Smooth muscle cell (in vitro differentiated cells): ENCODE measurements at regions not wholly inside any gene's neighbourhood (a gene's known extent, or its start where the extent isn't known, plus 50 kb on each side); places are given as distances from the start of the nearest gene placed in this dataset.

Experiments
- DNase-seq: peaks from one replicate; lab custom pipeline; 2025; ENCODE audit not compliant: unreplicated experiment; lab: John Stamatoyannopoulos, UW
- H2AFZ ChIP-seq: fragments of 200-600 bp; sonication (generic); 2 replicates; pipeline ENCODE4 v1.6.0; 2016; ENCODE audit warnings: antibody characterized with exemption, low read depth, mild to moderate bottlenecking
- H3F3A ChIP-seq: fragments of 200-600 bp; sonication (generic); 2 replicates; pipeline ENCODE4 v1.6.0; 2017; ENCODE audit warnings: antibody characterized with exemption, low read depth
- H3K27ac ChIP-seq: fragments of 200-600 bp; sonication (generic); 2 replicates; pipeline ENCODE4 v1.5.1; 2016; ENCODE audit warnings: low read depth, mild to moderate bottlenecking
- H3K27me3 ChIP-seq: fragments of 200-600 bp; sonication (generic); 2 replicates; pipeline ENCODE4 v1.6.1; 2016; ENCODE audit warnings: low read depth, mild to moderate bottlenecking
- H3K36me3 ChIP-seq: fragments of 200-600 bp; sonication (generic); 2 replicates; pipeline ENCODE4 v1.5.1; 2016; ENCODE audit warnings: low read depth
- H3K4me1 ChIP-seq: fragments of 200-600 bp; sonication (generic); 2 replicates; pipeline ENCODE4 v1.5.1; 2016; ENCODE audit warnings: low read depth
- H3K4me2 ChIP-seq: fragments of 200-600 bp; sonication (generic); 2 replicates; pipeline ENCODE4 v1.6.0; 2016; ENCODE audit warnings: mild to moderate bottlenecking
- H3K4me3 ChIP-seq: fragments of 200-600 bp; sonication (generic); 2 replicates; pipeline ENCODE4 v1.5.1; 2016; ENCODE audit warnings: mild to moderate bottlenecking
- H3K79me2 ChIP-seq: fragments of 200-600 bp; sonication (generic); 2 replicates; pipeline ENCODE4 v1.6.0; 2016; ENCODE audit warnings: low read depth, mild to moderate bottlenecking
- H3K9ac ChIP-seq: fragments of 200-600 bp; sonication (generic); 2 replicates; pipeline ENCODE4 v1.6.0; 2016; ENCODE audit warnings: low read depth
- H3K9me3 ChIP-seq: fragments of 200-600 bp; sonication (generic); replicated peaks from 2 replicates; pipeline ENCODE4 v1.5.1; 2016; ENCODE audit warnings: low read depth
- H4K20me1 ChIP-seq: fragments of 200-600 bp; sonication (generic); 2 replicates; pipeline ENCODE4 v1.6.0; 2016; ENCODE audit warnings: low read depth
- CTCF ChIP-seq: fragments of 200-600 bp; sonication (generic); IDR thresholded peaks from 2 replicates; pipeline ENCODE4 v1.5.1; 2017; ENCODE audit warnings: borderline replicate concordance, mild to moderate bottlenecking, antibody characterized with exemption; ENCODE audit not compliant: insufficient read depth, poor library complexity, severe bottlenecking
- WGBS: methylation state at CpG from one replicate; pipeline ENCODE4 v1.1.7; 2016; ENCODE audit warnings: low lambda C conversion rate; 5-methylcytosine and 5-hydroxymethylcytosine counted together

GRCh38 chr21:15486460-15487195, 243.2 kb upstream of the USP25 start:
- Histone ChIP-seq H4K20me1 (no peaks in the 10 kb centered on the region), H3K9ac (no peak overlapping the region), H3K79me2 (no peaks in the 10 kb centered on the region), H3K4me1 (no peaks in the 10 kb centered on the region), H3K27ac (no peak overlapping the region), H2AFZ (no peak overlapping the region), H3K4me2 (no peak overlapping the region), H3K9me3 (no peaks in the 10 kb centered on the region), H3K4me3 (no peak overlapping the region), H3K36me3 (no peaks in the 10 kb centered on the region), H3K27me3 (no peaks in the 10 kb centered on the region), H3F3A (no peaks in the 10 kb centered on the region)
- no peak for TF ChIP-seq CTCF
- no peak for DNase-seq
- WGBS, result 90% methylated on average over 11 of the region's 11 CpGs

- no peaks in the 10 kb centered on the region for H3K27me3 ChIP-seq
- no peak overlapping the region for H3K4me2 ChIP-seq
- 87% methylated on average over 3 of the region's 3 CpGs for WGBS
- no peak for DNase-seq
- H3K36me3 ChIP-seq, result no peaks in the 10 kb centered on the region
- no peaks in the 10 kb centered on the region for H3F3A ChIP-seq
- no peaks in the 10 kb centered on the region for H3K4me1 ChIP-seq
- TF ChIP-seq CTCF, result no peak
- H3K4me3 ChIP-seq, result no peak overlapping the region
- no peak overlapping the region for H2AFZ ChIP-seq
- H4K20me1 ChIP-seq, result no peaks in the 10 kb centered on the region
- no peak overlapping the region for H3K9ac ChIP-seq
- H3K79me2 ChIP-seq, result no peaks in the 10 kb centered on the region
- H3K27ac ChIP-seq, result no peak overlapping the region
- H3K9me3 ChIP-seq, result no peaks in the 10 kb centered on the region
These were observed 242.6 kb upstream of the USP25 start for GRCh38 chr21:15487196-15487550.

GRCh38 chr21:15491100-15491499, 238.7 kb upstream of the USP25 start:
- Histone ChIP-seq H3K27ac (no peak overlapping the region), H3K79me2 (no peaks in the 10 kb centered on the region), H3K4me3 (no peak overlapping the region), H3K9me3 (no peaks in the 10 kb centered on the region), H3K36me3 (no peaks in the 10 kb centered on the region), H3K27me3 (no peaks in the 10 kb centered on the region), H2AFZ (no peak overlapping the region), H3F3A (no peaks in the 10 kb centered on the region), H3K4me1 (no peaks in the 10 kb centered on the region), H3K4me2 (no peak overlapping the region), H3K9ac (no peak overlapping the region), H4K20me1 (no peaks in the 10 kb centered on the region)
- no peak for DNase-seq
- no peak for TF ChIP-seq CTCF
- 90% methylated on average over 2 of the region's 2 CpGs for WGBS

- Histone ChIP-seq H3K27ac (no peak overlapping the region), H3K4me2 (peak overlapping the region; percentile 1), H3K4me1 (no peaks in the 10 kb centered on the region), H3K4me3 (no peak overlapping the region), H3K9me3 (no peaks in the 10 kb centered on the region), H3K36me3 (no peaks in the 10 kb centered on the region), H3K27me3 (no peaks in the 10 kb centered on the region), H2AFZ (no peak overlapping the region), H3K79me2 (no peaks in the 10 kb centered on the region), H3K9ac (no peak overlapping the region), H3F3A (no peaks in the 10 kb centered on the region), H4K20me1 (no peaks in the 10 kb centered on the region)
- WGBS, result 35% methylated on average over 3 of the region's 3 CpGs
- DNase-seq, result no peak
- no peak for TF ChIP-seq CTCF
These were observed 236.1 kb upstream of the USP25 start for GRCh38 chr21:15493646-15494045.
